Type B pancreatic cell (in vitro differentiated cells): ENCODE measurements at regions not wholly inside any gene's neighbourhood (a gene's known extent, or its start where the extent isn't known, plus 50 kb on each side); places are given as distances from the start of the nearest gene placed in this dataset.

Source experiments
- DNase-seq: peaks from one replicate; pipeline ENCODE4 v3.0.0; 2021; ENCODE audit warnings: mixed read lengths; ENCODE audit not compliant: unreplicated experiment; ENCODE audit errors: extremely low spot score
- H3K27ac Mint-ChIP-seq: 2 replicates; pipeline ENCODE4 v1.8.0; 2021; ENCODE audit warnings: mild to moderate bottlenecking, mixed read lengths
- H3K27me3 Mint-ChIP-seq: 2 replicates; pipeline ENCODE4 v1.8.0; 2021; ENCODE audit warnings: mixed read lengths
- H3K36me3 Mint-ChIP-seq: 2 replicates; pipeline ENCODE4 v1.8.0; 2021; ENCODE audit warnings: mixed read lengths
- H3K4me1 Mint-ChIP-seq: one replicate; pipeline ENCODE4 v1.8.0; 2021; ENCODE audit warnings: mixed read lengths; ENCODE audit not compliant: unreplicated experiment
- H3K4me3 Mint-ChIP-seq: 2 replicates; pipeline ENCODE4 v1.8.0; 2021; ENCODE audit warnings: mild to moderate bottlenecking, mixed read lengths
- H3K9me3 Mint-ChIP-seq: 2 replicates; pipeline ENCODE4 v1.8.0; 2021; ENCODE audit warnings: mixed read lengths
- CTCF ChIP-seq: fragments of 200-600 bp; sonication (generic); conservative IDR thresholded peaks from 2 replicates; pipeline ENCODE4 v1.5.0; 2021; ENCODE audit warnings: antibody characterized with exemption, mild to moderate bottlenecking

- Mint-ChIP-seq H3K4me1 (no peaks in the 10 kb centered on the region), H3K27me3 (no peaks in the 10 kb centered on the region), H3K9me3 (peaks cover 18% of the 10 kb centered on the region), H3K4me3 (no peak overlapping the region), H3K36me3 (peaks cover 4% of the 10 kb centered on the region), H3K27ac (no peak overlapping the region)
- TF ChIP-seq CTCF = no peak
- DNase-seq = no peak
Observed at GRCh38 chr19:57004418-57004817, 115.4 kb upstream of the USP29 start.

GRCh38 chr19:57008432-57008831, 111.4 kb upstream of the USP29 start:
- no peak for TF ChIP-seq CTCF

GRCh38 chr19:57010541-57010940, 109.2 kb upstream of the USP29 start:
- TF ChIP-seq CTCF = no peak
- Mint-ChIP-seq H3K36me3 (no peaks in the 10 kb centered on the region), H3K4me1 (no peaks in the 10 kb centered on the region), H3K9me3 (peaks cover 26% of the 10 kb centered on the region), H3K27me3 (no peaks in the 10 kb centered on the region), H3K27ac (no peak overlapping the region), H3K4me3 (no peak overlapping the region)
- DNase-seq = no peak

More at GRCh38 chr19:57008432-57008831, 111.4 kb upstream of the USP29 start:
- no peak for DNase-seq
- Mint-ChIP-seq H3K27me3 (no peaks in the 10 kb centered on the region), H3K9me3 (peaks cover 21% of the 10 kb centered on the region), H3K4me3 (no peak overlapping the region), H3K4me1 (no peaks in the 10 kb centered on the region), H3K36me3 (no peaks in the 10 kb centered on the region), H3K27ac (no peak overlapping the region)

GRCh38 chr19:57016076-57016475, 103.7 kb upstream of the USP29 start:
- Mint-ChIP-seq H3K27me3 (no peaks in the 10 kb centered on the region), H3K27ac (no peak overlapping the region), H3K4me1 (no peaks in the 10 kb centered on the region), H3K9me3 (peaks cover 10% of the 10 kb centered on the region), H3K4me3 (no peak overlapping the region), H3K36me3 (no peaks in the 10 kb centered on the region)
- TF ChIP-seq CTCF = no peak
- no peak for DNase-seq

GRCh38 chr19:57016491-57016890, 103.3 kb upstream of the USP29 start:
- Mint-ChIP-seq H3K36me3 (no peaks in the 10 kb centered on the region), H3K27me3 (no peaks in the 10 kb centered on the region), H3K4me3 (no peak overlapping the region), H3K27ac (no peak overlapping the region), H3K9me3 (peaks cover 10% of the 10 kb centered on the region), H3K4me1 (no peaks in the 10 kb centered on the region)
- TF ChIP-seq CTCF = no peak
- DNase-seq = no peak

GRCh38 chr19:57025491-57025890, 94.3 kb upstream of the USP29 start:
- Mint-ChIP-seq H3K4me3 (no peak overlapping the region), H3K36me3 (no peaks in the 10 kb centered on the region), H3K27ac (no peak overlapping the region), H3K9me3 (peaks cover 18% of the 10 kb centered on the region), H3K27me3 (no peaks in the 10 kb centered on the region), H3K4me1 (no peaks in the 10 kb centered on the region)
- TF ChIP-seq CTCF = no peak
- DNase-seq = no peak
